ENCODE measurements at regions not wholly inside any gene's neighbourhood (a gene's known extent, or its start where the extent isn't known, plus 50 kb on each side); places are given as distances from the start of the nearest gene placed in this dataset.

DNA sequence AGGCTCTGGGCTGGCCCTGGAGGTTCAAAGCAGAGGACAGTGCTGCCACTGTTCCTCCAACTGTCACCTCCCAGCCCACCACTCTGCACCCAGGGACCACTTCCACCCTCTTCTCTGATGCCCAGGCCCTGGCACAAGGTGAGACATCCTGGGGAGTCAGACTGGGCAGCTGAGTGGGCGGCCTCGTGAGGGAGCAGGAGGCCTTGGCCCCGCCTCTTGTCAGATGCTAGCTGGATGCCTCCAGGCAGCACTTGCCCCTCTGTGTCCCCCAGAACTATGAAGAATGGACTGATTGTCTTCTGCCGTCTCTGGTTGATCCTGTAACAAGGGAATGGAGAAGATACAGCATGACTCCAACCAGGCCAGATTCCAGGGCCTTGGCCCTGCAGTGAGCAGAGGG lies 191.0 kb upstream of the LINGO1 start (continued):
- TF ChIP-seq SAP30 (IDR thresholded peaks at IDR 0.05; ENCODE audit: insufficient read depth, insufficient replicate concordance, low read length) (no peak), NANOG (IDR thresholded peaks at IDR 0.05; ENCODE audit: insufficient read depth, low read depth, low read length, poor library complexity, severe bottlenecking) (no peak)

Data from H1 (cell line).